ENCODE measurements at regions not wholly inside any gene's neighbourhood (a gene's known extent, or its start where the extent isn't known, plus 50 kb on each side); places are given as distances from the start of the nearest gene placed in this dataset.

DNA sequence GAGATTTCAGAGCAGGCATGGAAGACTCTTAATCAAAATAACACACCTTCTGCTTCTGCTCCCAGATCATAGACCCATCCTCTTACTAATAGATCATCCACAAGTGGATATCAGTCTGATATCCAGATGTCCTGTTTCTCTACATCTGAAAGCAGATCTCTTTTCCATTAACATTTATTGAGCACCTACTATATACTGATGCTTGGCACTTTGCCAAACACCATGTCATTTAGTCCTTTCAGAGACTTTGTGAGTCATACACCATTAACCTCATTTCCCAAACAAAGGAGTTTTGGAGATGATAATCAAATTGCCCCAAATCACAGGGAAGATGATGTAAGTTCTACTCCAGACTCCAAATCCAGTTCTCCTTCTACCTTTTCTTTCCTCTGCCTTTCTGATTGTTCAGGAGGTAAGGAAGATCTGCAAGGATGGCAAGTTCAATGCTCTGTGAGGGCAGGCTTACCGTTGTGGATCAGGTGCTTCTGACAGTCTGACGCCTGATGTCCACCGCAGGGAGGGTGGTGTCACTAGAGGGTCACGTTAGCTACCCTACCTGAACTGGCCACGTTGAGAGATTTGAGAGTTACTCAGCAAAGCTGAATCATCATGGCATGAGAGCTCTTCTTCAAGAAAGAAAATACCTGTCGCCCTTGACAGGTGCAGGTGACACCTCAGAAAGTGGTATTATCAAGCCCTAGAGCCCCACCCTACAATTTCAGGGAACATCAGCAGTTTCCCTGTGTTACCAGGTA is 269.6 kb upstream of the ZMIZ1 start:
- H3K4me1 ChIP-seq (ENCODE audit: control insufficient read depth, extremely low read depth, insufficient read depth, low read length), result peaks cover 18% of the 10 kb centered on the region
- H3K27ac ChIP-seq (ENCODE audit: insufficient read depth, low read length), result no peak overlapping the region
- peak in 1 of 2 donors; percentile 13 for DNase-seq (ENCODE audit: low read depth in 2 of 2)
- no peaks in the 10 kb centered on the region for H4K20me1 ChIP-seq (ENCODE audit: control insufficient read depth, extremely low read depth, insufficient read depth, low read length)
- no peaks in the 10 kb centered on the region for H3K9me3 ChIP-seq (ENCODE audit: control insufficient read depth, insufficient read depth, low read depth, low read length)
- H3K27me3 ChIP-seq (ENCODE audit: control insufficient read depth, insufficient read depth, low read length), result peaks cover 11% of the 10 kb centered on the region
- H3K79me2 ChIP-seq (ENCODE audit: control insufficient read depth, insufficient read depth, low read length), result no peaks in the 10 kb centered on the region
- H3K9ac ChIP-seq (ENCODE audit: insufficient read depth, low read length), result no peak overlapping the region
- TF ChIP-seq, protein P1, sequence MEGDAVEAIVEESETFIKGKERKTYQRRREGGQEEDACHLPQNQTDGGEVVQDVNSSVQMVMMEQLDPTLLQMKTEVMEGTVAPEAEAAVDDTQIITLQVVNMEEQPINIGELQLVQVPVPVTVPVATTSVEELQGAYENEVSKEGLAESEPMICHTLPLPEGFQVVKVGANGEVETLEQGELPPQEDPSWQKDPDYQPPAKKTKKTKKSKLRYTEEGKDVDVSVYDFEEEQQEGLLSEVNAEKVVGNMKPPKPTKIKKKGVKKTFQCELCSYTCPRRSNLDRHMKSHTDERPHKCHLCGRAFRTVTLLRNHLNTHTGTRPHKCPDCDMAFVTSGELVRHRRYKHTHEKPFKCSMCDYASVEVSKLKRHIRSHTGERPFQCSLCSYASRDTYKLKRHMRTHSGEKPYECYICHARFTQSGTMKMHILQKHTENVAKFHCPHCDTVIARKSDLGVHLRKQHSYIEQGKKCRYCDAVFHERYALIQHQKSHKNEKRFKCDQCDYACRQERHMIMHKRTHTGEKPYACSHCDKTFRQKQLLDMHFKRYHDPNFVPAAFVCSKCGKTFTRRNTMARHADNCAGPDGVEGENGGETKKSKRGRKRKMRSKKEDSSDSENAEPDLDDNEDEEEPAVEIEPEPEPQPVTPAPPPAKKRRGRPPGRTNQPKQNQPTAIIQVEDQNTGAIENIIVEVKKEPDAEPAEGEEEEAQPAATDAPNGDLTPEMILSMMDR (conservative IDR thresholded peaks at IDR 0.05 in 1 of 2, IDR thresholded peaks at IDR 0.05 in 1 of 2; ENCODE audit: low read depth in 1 of 2, low read length in 2 of 2), result no peak
- no peak for TF ChIP-seq EZH2 (IDR thresholded peaks at IDR 0.05; ENCODE audit: low read length, missing control alignments)
- H3K4me2 ChIP-seq (ENCODE audit: extremely low read depth, insufficient read depth, low read length), result no peak overlapping the region
- no peak overlapping the region for H3K4me3 ChIP-seq (replicated peaks in 1 of 4; ENCODE audit: control extremely low read depth in 1 of 4, insufficient read depth in 1 of 4, low read depth in 3 of 4, low read length in 4 of 4)
- H3K36me3 ChIP-seq (ENCODE audit: control insufficient read depth, insufficient read depth, low read length), result no peaks in the 10 kb centered on the region
- no peak overlapping the region for H2AFZ ChIP-seq (ENCODE audit: low read length)

DNA sequence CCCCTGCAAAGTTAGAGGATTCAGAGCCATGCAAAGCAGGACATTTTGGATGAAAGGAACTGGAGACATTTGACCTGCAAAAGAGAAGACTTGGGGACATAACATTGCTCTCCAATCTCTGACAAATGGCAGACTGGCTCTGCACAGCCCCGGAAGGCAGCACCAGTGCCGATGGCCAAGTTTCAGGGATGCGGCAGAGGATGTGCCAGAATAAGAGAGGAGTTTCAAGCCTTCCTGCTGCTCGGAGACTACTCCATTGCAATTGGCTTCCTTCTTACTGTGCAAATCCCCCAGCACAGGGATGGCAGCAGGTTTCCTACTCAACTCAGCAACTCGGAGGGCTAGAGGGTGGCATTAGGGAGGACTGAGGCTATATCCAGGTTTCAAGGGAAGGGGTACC is 268.8 kb upstream of the ZMIZ1 start:
- Histone ChIP-seq H3K9me3 (ENCODE audit: control insufficient read depth, insufficient read depth, low read depth, low read length) (no peaks in the 10 kb centered on the region), H3K36me3 (ENCODE audit: control insufficient read depth, insufficient read depth, low read length) (no peaks in the 10 kb centered on the region), H2AFZ (ENCODE audit: low read length) (no peak overlapping the region), H3K4me2 (ENCODE audit: extremely low read depth, insufficient read depth, low read length) (no peak overlapping the region), H3K9ac (ENCODE audit: insufficient read depth, low read length) (no peak overlapping the region), H3K4me1 (ENCODE audit: control insufficient read depth, extremely low read depth, insufficient read depth, low read length) (peaks cover 26% of the 10 kb centered on the region), H4K20me1 (ENCODE audit: control insufficient read depth, extremely low read depth, insufficient read depth, low read length) (no peaks in the 10 kb centered on the region), H3K4me3 (replicated peaks in 1 of 4; ENCODE audit: control extremely low read depth in 1 of 4, insufficient read depth in 1 of 4, low read depth in 3 of 4, low read length in 4 of 4) (no peak overlapping the region), H3K27me3 (ENCODE audit: control insufficient read depth, insufficient read depth, low read length) (peaks cover 8% of the 10 kb centered on the region), H3K27ac (ENCODE audit: insufficient read depth, low read length) (no peak overlapping the region), H3K79me2 (ENCODE audit: control insufficient read depth, insufficient read depth, low read length) (no peaks in the 10 kb centered on the region)
- TF ChIP-seq EZH2 (IDR thresholded peaks at IDR 0.05; ENCODE audit: low read length, missing control alignments), result no peak
- TF ChIP-seq, protein P1 (conservative IDR thresholded peaks at IDR 0.05 in 1 of 2, IDR thresholded peaks at IDR 0.05 in 1 of 2; ENCODE audit: low read depth in 1 of 2, low read length in 2 of 2), result no peak
- no peak for DNase-seq (ENCODE audit: low read depth in 2 of 2)

DNA sequence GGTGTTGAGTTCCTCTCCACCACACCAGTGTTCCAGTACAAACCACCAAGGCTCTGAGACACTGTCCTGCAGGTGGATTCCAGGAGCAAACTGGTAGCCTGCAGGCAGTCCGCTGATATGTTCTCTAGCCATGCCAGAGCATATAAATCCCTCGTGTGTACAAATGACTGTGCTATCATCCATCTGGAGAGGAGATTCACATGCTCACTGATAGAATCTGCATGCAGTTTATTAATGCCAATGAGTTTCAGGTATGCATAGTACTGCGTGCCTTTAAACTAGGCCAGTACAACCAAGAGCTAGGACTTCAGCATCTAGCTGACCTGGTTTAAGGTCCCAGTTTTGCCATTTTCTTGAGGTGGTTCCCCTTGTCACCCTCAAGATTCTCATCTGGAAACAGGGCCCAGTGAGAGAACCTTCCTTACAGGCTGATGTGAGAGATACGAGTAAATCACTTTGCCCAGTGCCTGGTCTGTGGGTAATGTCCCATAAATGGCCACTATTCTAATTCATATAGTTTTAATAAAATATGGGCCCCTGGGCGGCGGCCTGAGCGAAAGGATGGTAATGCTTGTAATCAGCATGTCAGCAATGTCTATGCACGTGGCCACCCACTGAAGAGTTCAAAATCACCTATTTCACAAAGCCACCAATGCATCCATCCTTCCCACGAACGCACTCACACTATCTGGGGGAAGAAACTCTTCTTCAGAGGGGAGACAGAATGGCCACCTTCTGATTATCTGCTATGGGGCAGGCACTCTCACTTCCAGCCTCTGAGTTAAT is 268.0 kb upstream of the ZMIZ1 start:
- TF ChIP-seq EZH2 (IDR thresholded peaks at IDR 0.05; ENCODE audit: low read length, missing control alignments), result no peak
- TF ChIP-seq, protein P1 (conservative IDR thresholded peaks at IDR 0.05 in 1 of 2, IDR thresholded peaks at IDR 0.05 in 1 of 2; ENCODE audit: low read depth in 1 of 2, low read length in 2 of 2), result no peak
- no peak overlapping the region for H3K9ac ChIP-seq (ENCODE audit: insufficient read depth, low read length)
- peaks cover 8% of the 10 kb centered on the region for H3K27me3 ChIP-seq (ENCODE audit: control insufficient read depth, insufficient read depth, low read length)
- H3K9me3 ChIP-seq (ENCODE audit: control insufficient read depth, insufficient read depth, low read depth, low read length), result no peaks in the 10 kb centered on the region
- DNase-seq (ENCODE audit: low read depth in 2 of 2), result no peak
- H3K36me3 ChIP-seq (ENCODE audit: control insufficient read depth, insufficient read depth, low read length), result no peaks in the 10 kb centered on the region
- no peak overlapping the region for H3K4me3 ChIP-seq (replicated peaks in 1 of 4; ENCODE audit: control extremely low read depth in 1 of 4, insufficient read depth in 1 of 4, low read depth in 3 of 4, low read length in 4 of 4)
- H2AFZ ChIP-seq (ENCODE audit: low read length), result no peak overlapping the region
- H3K27ac ChIP-seq (ENCODE audit: insufficient read depth, low read length), result no peak overlapping the region
- H3K4me2 ChIP-seq (ENCODE audit: extremely low read depth, insufficient read depth, low read length), result no peak overlapping the region
- H3K79me2 ChIP-seq (ENCODE audit: control insufficient read depth, insufficient read depth, low read length), result no peaks in the 10 kb centered on the region
- no peaks in the 10 kb centered on the region for H4K20me1 ChIP-seq (ENCODE audit: control insufficient read depth, extremely low read depth, insufficient read depth, low read length)
- H3K4me1 ChIP-seq (ENCODE audit: control insufficient read depth, extremely low read depth, insufficient read depth, low read length), result peaks cover 30% of the 10 kb centered on the region
